Neutrophil (primary cell): ENCODE measurements at regions not wholly inside any gene's neighbourhood (a gene's known extent, or its start where the extent isn't known, plus 50 kb on each side); places are given as distances from the start of the nearest gene placed in this dataset.

Experiments
- H3K27ac ChIP-seq: fragments of 200-600 bp; sonication (generic); 2 replicates; pipeline ENCODE4 v1.5.1; 2016; ENCODE audit warnings: mild to moderate bottlenecking, moderate library complexity
- H3K27me3 ChIP-seq: fragments of 200-600 bp; sonication (generic); 2 replicates; pipeline ENCODE4 v1.6.0; 2016; ENCODE audit warnings: mild to moderate bottlenecking
- H3K36me3 ChIP-seq: fragments of 200-600 bp; sonication (generic); 2 replicates; pipeline ENCODE4 v1.5.1; 2017
- H3K4me1 ChIP-seq, 2 experiments: fragments of 200-600 bp in 1 of 2; sonication (generic) in 1 of 2; 1 replicate in 1 of 2; 2 replicates in 1 of 2; pipeline versions ENCODE4 v1.5.1 to v1.6.1; 2013 to 2016; ENCODE audit warnings: low read depth in 1 of 2, low read length in 1 of 2, mild to moderate bottlenecking in 1 of 2, moderate library complexity in 1 of 2; ENCODE audit not compliant: control insufficient read depth in 1 of 2, insufficient read depth in 1 of 2
- H3K4me3 ChIP-seq, 2 experiments: fragments of 200-600 bp in 1 of 2; sonication (generic) in 1 of 2; 1 replicate in 1 of 2; 2 replicates in 1 of 2; pipeline ENCODE4 v1.5.1; 2013 to 2016; ENCODE audit warnings: low read depth in 1 of 2, low read length in 1 of 2, mild to moderate bottlenecking in 1 of 2, moderate library complexity in 1 of 2
- H3K9me3 ChIP-seq: fragments of 200-600 bp; sonication (generic); 2 replicates; pipeline ENCODE4 v1.5.1; 2016
- CTCF ChIP-seq: fragments of 200-600 bp; sonication (generic); IDR thresholded peaks from 2 replicates; pipeline ENCODE4 v1.5.1; 2016; ENCODE audit warnings: antibody characterized with exemption

- no peak for TF ChIP-seq CTCF
- no peaks in the 10 kb centered on the region for H3K36me3 ChIP-seq
- H3K4me1 ChIP-seq = no peaks in the 10 kb centered on the region
- H3K27ac ChIP-seq = no peak overlapping the region
- no peaks in the 10 kb centered on the region for H3K27me3 ChIP-seq
- H3K9me3 ChIP-seq = no peaks in the 10 kb centered on the region
- no peak overlapping the region for H3K4me3 ChIP-seq
These were observed 80.1 kb downstream of the KLF5 start for GRCh38 chr13:73138638-73139491.

GRCh38 chr13:73138276-73138637 lies 79.5 kb downstream of the KLF5 start:
- no peaks in the 10 kb centered on the region for H3K27me3 ChIP-seq
- H3K9me3 ChIP-seq = no peaks in the 10 kb centered on the region
- TF ChIP-seq CTCF = no peak
- H3K36me3 ChIP-seq = no peaks in the 10 kb centered on the region
- no peak overlapping the region for H3K27ac ChIP-seq
- H3K4me1 ChIP-seq = no peaks in the 10 kb centered on the region
- no peak overlapping the region for H3K4me3 ChIP-seq

GRCh38 chr13:73136776-73137175 lies 78.0 kb downstream of the KLF5 start:
- no peak for TF ChIP-seq CTCF
- H3K4me3 ChIP-seq = no peak overlapping the region
- H3K27ac ChIP-seq = no peak overlapping the region

GRCh38 chr13:73133531-73133930 lies 74.7 kb downstream of the KLF5 start:
- Histone ChIP-seq H3K27me3 (no peaks in the 10 kb centered on the region), H3K4me1 (no peaks in the 10 kb centered on the region), H3K36me3 (no peaks in the 10 kb centered on the region), H3K4me3 (no peak overlapping the region), H3K9me3 (no peaks in the 10 kb centered on the region), H3K27ac (no peak overlapping the region)
- no peak for TF ChIP-seq CTCF

More at GRCh38 chr13:73136776-73137175, 78.0 kb downstream of the KLF5 start:
- Histone ChIP-seq H3K27me3 (no peaks in the 10 kb centered on the region), H3K4me1 (no peaks in the 10 kb centered on the region), H3K36me3 (no peaks in the 10 kb centered on the region), H3K9me3 (no peaks in the 10 kb centered on the region)

- no peak for TF ChIP-seq CTCF
- H3K4me3 ChIP-seq = no peak overlapping the region
These were observed 72.4 kb downstream of the KLF5 start for GRCh38 chr13:73131247-73131646.

More at GRCh38 chr13:73131247-73131646, 72.4 kb downstream of the KLF5 start:
- H3K9me3 ChIP-seq = no peaks in the 10 kb centered on the region
- H3K27ac ChIP-seq = no peak overlapping the region
- no peaks in the 10 kb centered on the region for H3K4me1 ChIP-seq
- H3K27me3 ChIP-seq = no peaks in the 10 kb centered on the region
- H3K36me3 ChIP-seq = no peaks in the 10 kb centered on the region
